ENCODE measurements at regions not wholly inside any gene's neighbourhood (a gene's known extent, or its start where the extent isn't known, plus 50 kb on each side); places are given as distances from the start of the nearest gene placed in this dataset.

- no peak for DNase-seq
Measured at GRCh38 chr10:120705309-120705708, 145.9 kb upstream of the WDR11 start.

- no peak for DNase-seq
Measured at GRCh38 chr10:120710076-120710475, 141.1 kb upstream of the WDR11 start.

- no peak for DNase-seq
Measured at GRCh38 chr10:120711860-120712259, 139.3 kb upstream of the WDR11 start.

GRCh38 chr10:120713573-120714205 lies 137.5 kb upstream of the WDR11 start:
- no peak for DNase-seq

DNA sequence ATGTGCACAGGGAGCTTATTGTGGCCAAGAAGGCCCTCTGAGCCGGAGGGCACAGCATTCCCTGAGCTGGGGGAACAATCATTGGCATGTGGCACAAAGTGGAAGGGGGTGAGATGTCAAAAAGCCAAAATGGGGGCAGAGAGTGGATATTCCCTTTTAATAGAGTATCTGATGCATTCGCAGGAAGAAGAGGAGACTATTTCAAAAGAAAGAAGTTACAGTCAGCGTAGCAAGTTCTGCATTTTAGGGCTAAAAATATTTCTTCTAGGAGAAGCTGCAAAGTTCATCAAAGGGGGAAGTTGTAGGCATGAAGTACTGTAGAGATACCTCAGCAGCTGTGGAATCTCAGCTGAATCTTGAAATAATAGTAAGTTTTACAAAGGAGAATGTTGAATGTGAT lies 136.0 kb upstream of the WDR11 start:
- no peak for DNase-seq

DNA sequence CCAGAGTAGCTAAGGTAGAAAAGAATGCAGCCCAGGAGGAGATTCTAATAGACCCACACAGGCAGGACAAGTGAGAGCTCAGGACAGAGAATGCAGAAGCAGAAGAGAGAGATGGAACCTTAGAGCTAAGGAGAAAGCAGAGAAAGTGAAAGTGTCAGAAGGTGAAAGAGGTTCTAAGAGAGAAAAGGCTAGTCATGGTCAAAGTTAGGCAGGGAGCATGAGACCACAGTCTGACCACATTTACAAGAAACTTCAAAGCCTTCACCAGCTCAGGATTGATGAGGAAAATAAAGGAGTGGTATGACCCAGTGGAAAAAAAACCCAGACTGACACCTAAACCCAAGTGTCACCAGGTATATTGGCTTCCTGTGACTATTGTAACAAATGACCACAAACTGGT lies 131.8 kb upstream of the WDR11 start:
- no peak for DNase-seq

GRCh38 chr10:120727001-120727400 lies 124.2 kb upstream of the WDR11 start:
- no peak for DNase-seq

GRCh38 chr10:120729547-120729946 lies 121.6 kb upstream of the WDR11 start:
- no peak for DNase-seq

GRCh38 chr10:120732067-120732466 lies 119.1 kb upstream of the WDR11 start:
- DNase-seq: no peak

GRCh38 chr10:120732643-120733313 lies 118.4 kb upstream of the WDR11 start:
- no peak for DNase-seq

DNA sequence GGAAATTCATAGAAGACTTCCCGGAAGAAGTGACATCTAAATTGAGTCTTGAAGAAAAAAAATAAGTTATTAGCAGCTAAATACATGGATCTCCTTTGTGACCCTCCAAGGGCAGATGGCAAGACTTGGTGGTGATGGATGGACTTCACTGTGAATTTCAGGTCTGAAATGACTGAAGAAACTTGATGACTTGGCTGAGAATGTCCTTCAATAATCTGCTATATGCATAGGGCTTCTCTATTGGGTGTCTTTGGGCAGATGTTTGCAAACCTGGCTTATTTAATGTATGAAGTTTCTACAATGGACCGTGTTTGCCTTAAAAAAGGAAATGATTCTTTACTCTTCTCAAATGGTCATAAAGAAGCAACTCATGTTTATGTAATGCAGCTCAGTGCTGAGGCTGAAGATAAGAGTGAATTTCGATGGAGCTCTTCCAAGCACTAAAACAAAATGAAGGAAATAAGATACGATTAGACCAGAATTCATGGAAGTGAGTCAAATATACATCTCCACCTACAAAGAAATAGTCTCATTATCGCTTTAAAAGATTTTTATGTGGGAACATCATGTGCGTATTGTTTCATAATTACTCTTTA lies 116.6 kb upstream of the WDR11 start:
- DNase-seq: no peak

DNA sequence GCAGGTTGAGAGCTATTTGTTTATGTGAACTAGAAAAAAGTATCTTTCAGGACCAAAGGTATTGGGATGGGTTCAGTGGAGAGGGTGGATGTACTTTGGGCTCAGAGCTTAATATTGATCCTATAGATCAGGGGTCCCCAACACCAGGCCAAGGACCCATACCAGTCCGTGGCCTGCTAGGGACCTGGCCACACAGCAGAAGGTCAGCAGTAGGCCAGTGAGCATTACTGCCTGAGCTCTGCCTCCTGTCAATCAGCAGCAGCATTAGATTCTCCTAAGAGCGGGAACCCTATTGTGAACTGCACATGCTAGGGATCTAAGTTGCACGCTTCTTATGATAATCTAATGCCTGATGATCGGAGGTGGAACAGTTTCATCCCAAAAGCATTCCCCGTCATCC lies 115.8 kb upstream of the WDR11 start:
- DNase-seq: no peak

- no peak for DNase-seq
Measured at GRCh38 chr10:120735773-120736371, 115.3 kb upstream of the WDR11 start.

- no peak for DNase-seq
Measured at GRCh38 chr10:120736377-120736776, 114.8 kb upstream of the WDR11 start.

DNA sequence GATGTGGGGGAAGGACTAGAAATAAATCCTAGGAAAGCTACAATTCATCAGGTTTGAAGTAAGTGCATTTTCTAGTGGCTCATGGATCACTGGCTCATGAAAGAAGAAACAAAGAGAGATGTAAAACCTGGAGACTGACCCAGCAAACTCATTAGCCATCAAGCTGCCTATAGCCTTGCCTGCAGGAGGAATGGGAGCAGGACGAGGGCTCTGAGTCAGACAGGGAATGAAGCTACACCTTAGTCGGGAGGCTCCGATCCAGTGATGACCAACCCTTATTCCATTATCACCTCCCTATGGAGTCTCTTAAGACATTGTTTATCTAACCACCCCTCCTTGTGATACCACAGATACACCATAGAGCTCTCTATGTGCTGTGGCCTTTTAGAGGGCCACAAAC lies 112.5 kb upstream of the WDR11 start:
- DNase-seq: no peak

DNA sequence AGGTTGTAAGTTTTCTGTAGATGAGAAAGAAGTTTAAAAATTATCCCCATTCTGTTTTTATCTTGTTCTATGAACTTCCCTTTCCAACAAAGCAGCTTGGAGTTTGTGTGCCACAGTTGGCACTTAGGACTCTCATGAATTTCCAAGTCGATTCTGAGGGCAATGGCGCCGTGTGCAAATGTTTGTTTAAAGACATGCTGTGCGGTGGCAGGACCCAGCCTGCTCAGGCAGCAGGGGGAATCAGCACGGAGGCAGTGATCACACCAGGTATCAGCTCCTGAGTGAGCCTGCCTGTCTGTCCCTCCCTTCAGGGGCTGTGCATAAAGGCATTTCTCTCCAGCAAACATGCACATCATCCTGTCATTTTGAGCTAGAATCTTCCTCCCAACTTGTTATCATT lies 109.8 kb upstream of the WDR11 start:
- DNase-seq: peak; percentile 16

- DNase-seq: no peak
Measured at GRCh38 chr10:120742373-120742772, 108.8 kb upstream of the WDR11 start.

DNA sequence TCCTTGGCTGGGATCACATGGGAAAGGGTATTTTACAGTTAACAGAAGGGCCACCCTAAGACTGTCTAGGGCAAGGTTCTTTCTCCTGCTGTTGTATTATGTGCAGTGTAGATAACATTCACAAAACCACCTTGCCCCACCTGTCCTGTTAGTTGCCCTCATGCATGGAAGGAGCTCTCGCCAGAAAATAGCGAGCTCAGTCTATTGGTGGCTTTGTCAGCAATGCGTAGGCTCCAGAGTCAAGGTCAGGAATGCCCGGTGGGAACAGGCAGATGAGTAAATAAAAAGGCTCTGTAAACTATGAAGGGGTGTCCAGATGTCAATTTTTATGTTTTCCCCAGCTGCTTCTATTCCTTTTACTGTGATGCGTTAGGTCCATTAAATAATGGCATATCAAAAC lies 107.1 kb upstream of the WDR11 start:
- DNase-seq: no peak

DNA sequence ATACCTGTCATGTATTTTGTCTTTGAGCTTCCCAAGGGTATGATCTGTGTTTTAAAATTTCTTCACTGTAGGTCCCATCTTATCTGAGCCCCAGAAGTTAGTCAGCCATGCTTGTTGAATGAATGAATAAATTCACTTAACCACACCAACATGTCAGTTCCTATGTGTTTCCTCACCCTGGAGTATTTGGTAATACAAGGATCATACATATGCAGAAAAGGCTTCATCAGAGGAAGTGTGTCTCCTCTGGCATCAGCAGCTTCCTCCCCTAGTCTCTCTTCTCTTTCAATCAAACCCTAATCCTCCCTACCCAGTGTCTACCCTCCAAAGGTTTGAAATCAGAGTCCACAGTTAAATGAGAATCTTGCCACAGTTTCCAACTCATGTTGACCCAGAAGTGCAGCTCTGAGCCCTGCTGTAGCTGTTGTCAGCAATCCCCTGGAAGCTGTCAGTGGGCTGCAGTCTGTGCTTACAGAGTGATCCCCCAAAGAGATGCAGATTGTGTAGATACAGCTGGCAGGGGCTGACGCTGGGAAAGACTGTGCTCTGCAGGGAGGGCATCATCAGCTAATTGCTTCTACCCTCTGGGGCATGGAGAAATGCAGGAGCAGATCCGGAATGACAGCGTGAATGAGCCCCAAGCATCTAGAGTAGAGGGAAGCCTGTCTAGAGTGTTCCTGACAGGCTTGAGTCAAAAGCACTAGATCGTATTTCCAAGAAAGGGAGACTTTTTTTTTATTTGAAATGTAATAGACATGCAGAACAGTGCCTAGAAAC lies 105.0 kb upstream of the WDR11 start:
- DNase-seq: no peak

DNA sequence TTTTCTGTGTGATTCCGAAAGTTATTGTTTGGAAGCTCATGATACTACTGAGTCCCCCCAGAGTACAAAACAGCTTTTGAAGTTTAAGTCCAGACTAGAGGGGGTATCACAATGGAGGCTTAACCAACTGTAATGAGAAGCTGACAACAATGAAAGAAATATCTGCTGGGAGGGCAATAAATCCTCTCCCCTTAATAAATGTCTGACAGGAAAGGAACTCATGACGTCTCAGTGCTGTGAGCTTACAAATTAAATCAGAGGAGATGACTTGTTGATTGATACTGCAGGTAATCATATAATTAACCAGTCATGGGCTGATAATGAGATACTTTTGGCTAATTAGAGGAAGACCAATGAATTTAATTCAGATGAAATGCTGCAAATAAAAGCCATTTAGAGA lies 102.6 kb upstream of the WDR11 start:
- no peak for DNase-seq

- no peak for DNase-seq
Measured at GRCh38 chr10:120749072-120749471, 102.1 kb upstream of the WDR11 start.

DNA sequence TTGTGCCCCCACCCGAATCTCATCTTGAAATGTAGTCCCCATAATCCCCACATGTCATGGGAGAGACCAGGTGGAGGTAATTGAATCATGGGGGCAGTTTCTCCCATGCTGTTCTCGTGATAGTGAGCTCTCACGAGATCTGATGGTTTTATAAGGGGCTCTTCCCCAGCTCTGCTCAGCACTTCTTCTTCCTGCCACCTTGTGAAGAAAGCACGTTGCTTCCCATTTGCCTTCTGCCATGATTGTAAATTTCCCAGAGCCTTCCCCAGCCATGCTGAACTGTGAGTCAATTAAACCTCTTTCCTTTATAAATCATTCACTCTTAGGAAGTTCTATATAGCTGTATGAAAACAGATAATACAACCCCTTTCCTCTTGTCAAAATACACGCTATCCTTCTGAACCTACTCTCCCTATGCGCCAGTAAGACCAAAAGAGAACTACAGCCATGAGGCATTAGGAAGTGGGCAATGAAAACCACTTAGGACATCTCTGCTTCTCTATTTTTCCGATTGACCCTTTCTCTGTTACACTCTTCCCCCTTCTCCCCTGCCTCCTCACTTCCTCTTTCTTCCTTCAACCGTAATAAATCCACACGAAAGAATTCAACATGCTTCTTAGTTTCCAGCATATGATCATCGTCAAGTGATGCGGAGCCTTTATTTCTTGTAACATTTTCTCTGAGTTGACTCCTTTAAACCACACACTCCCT lies 101.2 kb upstream of the WDR11 start:
- DNase-seq: no peak

DNA sequence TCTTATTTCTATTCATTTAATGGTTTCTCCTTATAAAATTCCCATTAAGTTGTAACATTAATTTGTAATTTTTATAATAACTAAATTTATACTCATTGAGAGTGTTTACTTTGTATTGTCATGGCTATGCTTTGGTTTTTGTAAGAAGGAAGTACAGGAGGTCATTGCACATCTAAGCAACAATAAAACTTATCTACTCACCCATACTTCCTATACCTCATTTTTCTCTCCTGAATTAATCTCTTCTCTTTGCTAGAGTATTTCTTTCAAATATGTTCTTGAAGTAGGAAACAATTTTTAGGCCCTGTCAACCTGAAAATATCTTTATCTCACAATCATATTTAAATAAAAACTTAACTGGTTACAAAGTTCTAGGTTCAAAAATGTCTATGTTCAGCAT lies 95.4 kb upstream of the WDR11 start:
- no peak for DNase-seq
